HG03571 (cell line): ENCODE measurements at regions not wholly inside any gene's neighbourhood (a gene's known extent, or its start where the extent isn't known, plus 50 kb on each side); places are given as distances from the start of the nearest gene placed in this dataset.

Experiments used
- ATAC-seq: cut with Tn5 transposase; IDR thresholded peaks from one replicate; pipeline ENCODE4 v1.9.1; 2021; ENCODE audit not compliant: unreplicated experiment

- no peak for ATAC-seq
Observed at GRCh38 chr2:128399690-128400291, 81.1 kb upstream of the HS6ST1 start.

GRCh38 chr2:128401680-128402079 lies 83.0 kb upstream of the HS6ST1 start:
- ATAC-seq, result no peak

GRCh38 chr2:128402911-128403670 lies 84.4 kb upstream of the HS6ST1 start:
- ATAC-seq, result no peak

- ATAC-seq, result no peak
Observed at GRCh38 chr2:128403814-128404708, 85.4 kb upstream of the HS6ST1 start.

- ATAC-seq, result no peak
Observed at GRCh38 chr2:128404709-128405466, 86.2 kb upstream of the HS6ST1 start.

GRCh38 chr2:128405467-128405900 lies 86.8 kb upstream of the HS6ST1 start:
- no peak for ATAC-seq

- no peak for ATAC-seq
Observed at GRCh38 chr2:128405981-128406613, 87.4 kb upstream of the HS6ST1 start.

GRCh38 chr2:128406736-128407554 lies 88.3 kb upstream of the HS6ST1 start:
- no peak for ATAC-seq

GRCh38 chr2:128408349-128409305 lies 90.0 kb upstream of the HS6ST1 start:
- ATAC-seq, result no peak

- no peak for ATAC-seq
Observed at GRCh38 chr2:128409326-128410034, 90.8 kb upstream of the HS6ST1 start.

GRCh38 chr2:128410035-128410757 lies 91.5 kb upstream of the HS6ST1 start:
- ATAC-seq, result no peak

GRCh38 chr2:128410758-128411215 lies 92.1 kb upstream of the HS6ST1 start:
- no peak for ATAC-seq

GRCh38 chr2:128411431-128411830 lies 92.8 kb upstream of the HS6ST1 start:
- no peak for ATAC-seq

GRCh38 chr2:128412181-128412871 lies 93.7 kb upstream of the HS6ST1 start:
- no peak for ATAC-seq

GRCh38 chr2:128413014-128413717 lies 94.5 kb upstream of the HS6ST1 start:
- ATAC-seq, result no peak
